Adrenal gland (tissue), 9 donors: ENCODE measurements at regions not wholly inside any gene's neighbourhood (a gene's known extent, or its start where the extent isn't known, plus 50 kb on each side); places are given as distances from the start of the nearest gene placed in this dataset.

ENCODE experiments used
- DNase-seq, 7 donors: peaks; one replicate each; pipeline ENCODE4 v3.0.0-alpha.2; 2019 to 2020
- H3K27ac ChIP-seq, 5 donors: fragments of 200-600 bp; sonication (generic) in 4 of 5; 1 replicate in 3 of 5; 2 replicates in 2 of 5; pipeline versions ENCODE4 v1.5.1 to v1.8.0; 2016 to 2020; ENCODE audit warnings: mild to moderate bottlenecking in 1 of 5
- H3K27me3 ChIP-seq: fragments of 200-600 bp; 2 replicates; pipeline ENCODE4 v1.8.0; 2021
- H3K36me3 ChIP-seq, 2 donors: fragments of 200-600 bp; replicated peaks in 1 of 2; 1 replicate in 1 of 2; 2 replicates in 1 of 2; pipeline versions ENCODE4 v1.5.1 to v1.8.0; 2018 to 2022
- H3K4me1 ChIP-seq, 2 donors: fragments of 200-600 bp; replicated peaks in 1 of 2; 1 replicate in 1 of 2; 2 replicates in 1 of 2; pipeline versions ENCODE4 v1.5.1 to v1.8.0; 2018 to 2021
- H3K4me3 ChIP-seq, 4 donors: fragments of 200-600 bp; sonication (generic) in 3 of 4; one replicate each; pipeline ENCODE4 v1.5.1; 2016 to 2018
- H3K9me3 ChIP-seq, 3 donors: fragments of 200-600 bp; sonication (generic) in 1 of 3; replicated peaks in 1 of 3; 1 replicate in 2 of 3; 2 replicates in 1 of 3; pipeline versions ENCODE4 v1.5.1 to v1.8.0; 2016 to 2021
- POLR2A ChIP-seq, 2 donors: fragments of 450-650 bp; IDR thresholded peaks; one replicate each; pipeline ENCODE4 v1.6.1; 2017; ENCODE audit warnings: antibody characterized with exemption in 2 of 2, mild to moderate bottlenecking in 2 of 2, moderate library complexity in 1 of 2
- WGBS, 4 donors: extraction: QIAGEN DNeasy Blood & Tissue Kit in 2 of 4; methylation state at CpG; one replicate each; pipeline versions ENCODE4 v1.1.5 to v1.1.7; 2013 to 2017; 5-methylcytosine and 5-hydroxymethylcytosine counted together
- intact Hi-C, 2 donors: fragments of 100-400 bp; cut with DNase I; formaldehyde crosslinking; loops; one replicate each; pipeline versions ENCODE4 v1.14.1 to v1.15.0; 2022 to 2023
- TF ChIP-seq, protein P1 (sequence below), 6 experiments: fragments of 450-650 bp in 4 of 6; fragments of 200-600 bp in 2 of 6; sonication (generic) in 1 of 6; IDR thresholded peaks; 1 replicate in 5 of 6; 2 replicates in 1 of 6; pipeline versions ENCODE4 v1.5.1 to v1.8.0; 2016 to 2021; ENCODE audit warnings: antibody characterized with exemption in 6 of 6, mild to moderate bottlenecking in 2 of 6, moderate library complexity in 1 of 6
- donor health status: healthy with polysubstance abuse.
- donor health status: Bipolar disorder and iron deficiency.
- donor health status: DM: yes; HTN: yes; CAD: no.
- donor health status: DM: no; HTN: no; CAD: no.
- donor health status: DM: no; HTN: no; CAD: no.

DNA sequence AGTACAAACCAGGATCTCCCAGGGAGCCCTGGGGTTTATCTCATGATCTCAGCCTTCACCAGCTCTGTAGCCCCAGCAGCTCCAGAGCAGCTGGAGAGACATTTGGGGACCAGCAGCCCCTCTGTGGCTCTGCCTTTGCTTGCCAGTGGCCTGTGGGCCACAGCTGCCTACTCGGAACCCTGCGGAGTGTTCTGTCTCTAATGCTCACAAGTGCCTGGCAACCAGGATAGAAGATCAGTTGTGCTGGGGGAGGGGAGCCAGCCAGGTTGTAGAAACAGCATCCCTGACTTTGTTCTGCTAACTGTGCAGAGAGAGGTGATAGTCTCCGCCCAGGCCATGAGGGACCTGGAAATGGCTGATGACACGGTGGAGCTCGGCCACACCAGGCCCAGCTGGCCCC lies 50.9 kb upstream of the KCNJ15 start:
- Histone ChIP-seq H3K9me3 (no peaks in the 10 kb centered on the region), H3K4me3 (no peak overlapping the region), H3K27ac (no peak overlapping the region), H3K27me3 (peaks cover 3% of the 10 kb centered on the region), H3K4me1 (no peaks in the 10 kb centered on the region), H3K36me3 (no peaks in the 10 kb centered on the region)
- intact Hi-C loops, result no loop called here
- no peak for TF ChIP-seq POLR2A (IDR thresholded peaks at IDR 0.05)
- TF ChIP-seq, protein P1, sequence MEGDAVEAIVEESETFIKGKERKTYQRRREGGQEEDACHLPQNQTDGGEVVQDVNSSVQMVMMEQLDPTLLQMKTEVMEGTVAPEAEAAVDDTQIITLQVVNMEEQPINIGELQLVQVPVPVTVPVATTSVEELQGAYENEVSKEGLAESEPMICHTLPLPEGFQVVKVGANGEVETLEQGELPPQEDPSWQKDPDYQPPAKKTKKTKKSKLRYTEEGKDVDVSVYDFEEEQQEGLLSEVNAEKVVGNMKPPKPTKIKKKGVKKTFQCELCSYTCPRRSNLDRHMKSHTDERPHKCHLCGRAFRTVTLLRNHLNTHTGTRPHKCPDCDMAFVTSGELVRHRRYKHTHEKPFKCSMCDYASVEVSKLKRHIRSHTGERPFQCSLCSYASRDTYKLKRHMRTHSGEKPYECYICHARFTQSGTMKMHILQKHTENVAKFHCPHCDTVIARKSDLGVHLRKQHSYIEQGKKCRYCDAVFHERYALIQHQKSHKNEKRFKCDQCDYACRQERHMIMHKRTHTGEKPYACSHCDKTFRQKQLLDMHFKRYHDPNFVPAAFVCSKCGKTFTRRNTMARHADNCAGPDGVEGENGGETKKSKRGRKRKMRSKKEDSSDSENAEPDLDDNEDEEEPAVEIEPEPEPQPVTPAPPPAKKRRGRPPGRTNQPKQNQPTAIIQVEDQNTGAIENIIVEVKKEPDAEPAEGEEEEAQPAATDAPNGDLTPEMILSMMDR (IDR thresholded peaks at IDR 0.05), result no peak
- 84 to 100% (median 92%) methylated on average over 1 to 5 of the region's 5 CpGs for WGBS, 4 donors
- no peak for DNase-seq

DNA sequence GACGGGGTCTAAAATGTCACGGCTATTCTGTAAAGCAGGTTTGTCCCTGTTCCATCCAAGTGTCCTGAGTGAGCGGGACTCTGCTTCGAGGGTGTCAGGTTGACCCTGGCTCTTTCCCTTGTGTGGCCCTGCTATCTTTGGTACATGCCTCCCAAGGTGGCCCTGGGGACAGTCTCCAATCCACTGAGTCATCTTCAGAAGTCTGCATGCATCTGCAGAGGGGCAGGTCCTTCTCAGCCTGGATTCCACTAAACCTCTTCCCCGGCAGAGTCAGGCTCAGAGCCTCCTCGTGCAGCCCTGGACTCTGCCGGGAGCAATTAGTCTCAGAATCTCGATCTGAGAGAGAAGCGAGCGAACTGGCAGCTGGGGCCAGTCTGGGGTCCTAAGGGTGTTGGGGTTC lies 50.1 kb upstream of the KCNJ15 start:
- intact Hi-C loops, result no loop called here
- Histone ChIP-seq H3K4me3 (no peak overlapping the region), H3K4me1 (no peaks in the 10 kb centered on the region), H3K36me3 (no peaks in the 10 kb centered on the region), H3K27ac (no peak overlapping the region), H3K27me3 (peaks cover 3% of the 10 kb centered on the region), H3K9me3 (no peaks in the 10 kb centered on the region)
- no peak for DNase-seq
- WGBS, 4 donors, result 68 to 84% (median 74%) methylated on average over 9 to 10 of the region's 10 CpGs
- TF ChIP-seq, protein P1 (IDR thresholded peaks at IDR 0.05), result no peak
- no peak for TF ChIP-seq POLR2A (IDR thresholded peaks at IDR 0.05)
